HFFc6 (cell line): ENCODE measurements at regions not wholly inside any gene's neighbourhood (a gene's known extent, or its start where the extent isn't known, plus 50 kb on each side); places are given as distances from the start of the nearest gene placed in this dataset.

Experiments used
- DNase-seq: peaks from one replicate; pipeline ENCODE4 v3.0.0-alpha.2; 2018
- H3K27ac Mint-ChIP-seq: 2 replicates; pipeline ENCODE4 v1.8.0; 2020; ENCODE audit warnings: mild to moderate bottlenecking, mixed read lengths
- H3K27me3 Mint-ChIP-seq: 2 replicates; pipeline ENCODE4 v1.8.0; 2021; ENCODE audit warnings: mild to moderate bottlenecking, moderate library complexity, mixed read lengths; ENCODE audit not compliant: insufficient read depth
- H3K36me3 Mint-ChIP-seq: 2 replicates; pipeline ENCODE4 v1.8.0; 2021; ENCODE audit warnings: low read depth, mixed read lengths
- H3K4me1 Mint-ChIP-seq: 2 replicates; pipeline ENCODE4 v1.8.0; 2020; ENCODE audit warnings: low read depth, mixed read lengths
- H3K4me3 Mint-ChIP-seq: 2 replicates; pipeline ENCODE4 v1.8.0; 2020; ENCODE audit warnings: mild to moderate bottlenecking, moderate library complexity, mixed read lengths
- H3K9me3 Mint-ChIP-seq: 2 replicates; pipeline ENCODE4 v1.8.0; 2020; ENCODE audit warnings: mild to moderate bottlenecking, mixed read lengths
- TF ChIP-seq, protein P1 (sequence below): fragments of 200-600 bp; sonication (generic); IDR thresholded peaks from 2 replicates; pipeline ENCODE4 v1.5.0; 2021; ENCODE audit warnings: antibody characterized with exemption, mild to moderate bottlenecking

DNA sequence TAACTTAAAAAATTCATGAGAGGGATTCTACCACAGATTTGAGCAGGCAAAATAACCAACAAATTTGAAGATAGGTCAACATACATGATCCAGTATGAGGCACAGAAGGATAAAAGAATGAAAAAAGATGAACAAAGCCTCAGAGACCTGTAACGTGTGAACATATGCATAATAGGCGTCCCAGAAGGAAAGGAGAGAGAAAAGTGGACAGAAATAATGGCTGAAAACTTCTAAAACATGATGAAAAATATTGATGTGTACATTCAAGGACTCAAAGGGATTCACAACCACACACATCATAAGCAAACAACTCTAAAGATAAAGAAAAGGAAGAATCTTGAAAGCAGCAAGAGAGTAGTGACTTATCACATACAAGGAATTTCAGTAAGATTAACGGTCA lies 100.1 kb upstream of the PARD3B start:
- H3K4me1 Mint-ChIP-seq: 0 out of 2 replicates have a peak, but pooled peaks cover 5% of the 10 kb centered on the region
- H3K4me3 Mint-ChIP-seq: no peak overlapping the region
- TF ChIP-seq, protein P1, sequence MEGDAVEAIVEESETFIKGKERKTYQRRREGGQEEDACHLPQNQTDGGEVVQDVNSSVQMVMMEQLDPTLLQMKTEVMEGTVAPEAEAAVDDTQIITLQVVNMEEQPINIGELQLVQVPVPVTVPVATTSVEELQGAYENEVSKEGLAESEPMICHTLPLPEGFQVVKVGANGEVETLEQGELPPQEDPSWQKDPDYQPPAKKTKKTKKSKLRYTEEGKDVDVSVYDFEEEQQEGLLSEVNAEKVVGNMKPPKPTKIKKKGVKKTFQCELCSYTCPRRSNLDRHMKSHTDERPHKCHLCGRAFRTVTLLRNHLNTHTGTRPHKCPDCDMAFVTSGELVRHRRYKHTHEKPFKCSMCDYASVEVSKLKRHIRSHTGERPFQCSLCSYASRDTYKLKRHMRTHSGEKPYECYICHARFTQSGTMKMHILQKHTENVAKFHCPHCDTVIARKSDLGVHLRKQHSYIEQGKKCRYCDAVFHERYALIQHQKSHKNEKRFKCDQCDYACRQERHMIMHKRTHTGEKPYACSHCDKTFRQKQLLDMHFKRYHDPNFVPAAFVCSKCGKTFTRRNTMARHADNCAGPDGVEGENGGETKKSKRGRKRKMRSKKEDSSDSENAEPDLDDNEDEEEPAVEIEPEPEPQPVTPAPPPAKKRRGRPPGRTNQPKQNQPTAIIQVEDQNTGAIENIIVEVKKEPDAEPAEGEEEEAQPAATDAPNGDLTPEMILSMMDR: no peak
- DNase-seq: no peak
- H3K36me3 Mint-ChIP-seq: peaks cover 13% of the 10 kb centered on the region
- H3K27ac Mint-ChIP-seq: no peak overlapping the region
- peaks cover 10% of the 10 kb centered on the region for H3K9me3 Mint-ChIP-seq
- peaks cover 3% of the 10 kb centered on the region for H3K27me3 Mint-ChIP-seq

DNA sequence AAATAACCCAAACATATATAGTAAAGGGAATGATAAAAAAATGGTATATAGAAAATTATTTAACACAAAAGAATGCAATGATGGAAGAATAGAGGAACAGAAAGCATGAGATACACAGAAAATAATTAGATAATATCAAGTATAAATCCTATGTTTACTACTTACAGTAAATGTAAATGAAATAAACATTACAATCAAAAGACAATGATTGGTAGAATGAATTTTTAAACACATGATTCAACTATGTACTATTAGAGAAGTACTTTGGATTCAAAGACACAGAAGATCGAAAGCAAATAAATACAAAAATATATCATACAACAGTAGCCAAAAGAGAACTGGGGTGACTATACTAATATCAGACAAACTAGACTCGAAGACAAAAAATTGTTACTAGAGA lies 97.6 kb upstream of the PARD3B start:
- TF ChIP-seq, protein P1: no peak
- peaks cover 3% of the 10 kb centered on the region for H3K27me3 Mint-ChIP-seq
- no peak overlapping the region for H3K27ac Mint-ChIP-seq
- peaks cover 12% of the 10 kb centered on the region for H3K36me3 Mint-ChIP-seq
- no peak for DNase-seq
- no peak overlapping the region for H3K4me3 Mint-ChIP-seq
- H3K4me1 Mint-ChIP-seq: peaks cover 11% of the 10 kb centered on the region
- H3K9me3 Mint-ChIP-seq: peaks cover 9% of the 10 kb centered on the region

- Mint-ChIP-seq H3K4me3 (no peak overlapping the region), H3K9me3 (peaks cover 9% of the 10 kb centered on the region), H3K36me3 (peaks cover 10% of the 10 kb centered on the region), H3K27ac (no peak overlapping the region), H3K27me3 (no peaks in the 10 kb centered on the region; the same call in 1 of the 2 replicates), H3K4me1 (peaks cover 34% of the 10 kb centered on the region)
- TF ChIP-seq, protein P1: no peak
- DNase-seq: no peak
Measured at GRCh38 chr2:204449977-204450376, 95.3 kb upstream of the PARD3B start.

GRCh38 chr2:204451766-204452165 lies 93.5 kb upstream of the PARD3B start:
- no peaks in the 10 kb centered on the region for H3K36me3 Mint-ChIP-seq
- no peaks in the 10 kb centered on the region for H3K27me3 Mint-ChIP-seq
- H3K9me3 Mint-ChIP-seq: no peaks in the 10 kb centered on the region
- DNase-seq: no peak
- H3K4me3 Mint-ChIP-seq: peak overlapping the region; percentile 80
- H3K27ac Mint-ChIP-seq: peak overlapping the region; percentile 97
- TF ChIP-seq, protein P1: no peak
- H3K4me1 Mint-ChIP-seq: peaks cover 35% of the 10 kb centered on the region

DNA sequence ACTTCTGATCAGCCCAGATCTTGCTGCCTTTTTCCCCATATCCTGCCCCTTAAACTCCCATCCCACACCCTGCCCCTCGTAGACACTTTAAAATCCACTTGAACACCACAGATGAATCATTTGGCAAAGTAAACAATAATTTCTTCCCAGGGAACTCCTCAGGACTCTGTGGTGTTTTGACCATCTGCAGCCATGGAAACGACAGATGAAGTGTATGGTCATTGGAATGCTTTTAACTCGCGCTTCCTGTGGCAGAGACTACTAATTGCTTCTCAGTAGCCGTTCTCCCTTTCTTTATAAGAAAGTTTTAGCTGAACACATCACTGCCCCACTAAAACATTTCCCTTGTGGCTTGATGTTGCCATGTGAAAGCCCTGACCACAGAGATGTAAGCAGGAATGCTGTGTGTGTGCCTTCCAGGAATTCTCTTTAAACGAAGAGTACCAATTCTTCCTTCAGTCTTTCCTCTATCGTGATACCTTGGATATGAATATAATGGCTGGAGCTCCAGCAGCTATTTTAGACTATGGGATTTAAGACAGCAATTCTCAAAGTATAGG lies 92.7 kb upstream of the PARD3B start:
- peak; percentile 100 for DNase-seq
- H3K36me3 Mint-ChIP-seq: no peaks in the 10 kb centered on the region
- peaks cover 35% of the 10 kb centered on the region for H3K4me1 Mint-ChIP-seq
- no peaks in the 10 kb centered on the region for H3K9me3 Mint-ChIP-seq
- peak overlapping the region; percentile 80 for H3K4me3 Mint-ChIP-seq
- H3K27me3 Mint-ChIP-seq: no peaks in the 10 kb centered on the region
- peak overlapping the region; percentile 97 for H3K27ac Mint-ChIP-seq
- TF ChIP-seq, protein P1: peak; percentile 24
